Ovary (tissue), 7 donors: ENCODE measurements at regions not wholly inside any gene's neighbourhood (a gene's known extent, or its start where the extent isn't known, plus 50 kb on each side); places are given as distances from the start of the nearest gene placed in this dataset.
"Not testable (repeated sequence)": the region's sequence is repeated elsewhere in the genome, so short reads cannot be mapped to it uniquely, and the experiment has no call there.

Experiments used
- DNase-seq, 5 donors: peaks; one replicate each; pipeline ENCODE4 v3.0.0-alpha.2; 2019 to 2020
- H3K27ac ChIP-seq, 2 donors: fragments of 200-600 bp; one replicate each; pipeline versions ENCODE4 v1.5.1 to v1.8.0; 2019 to 2022
- H3K27me3 ChIP-seq: fragments of 200-600 bp; one replicate; pipeline ENCODE4 v1.8.0; 2022
- H3K36me3 ChIP-seq: fragments of 200-600 bp; sonication (generic); one replicate; pipeline ENCODE4 v1.5.1; 2019
- H3K4me1 ChIP-seq: one replicate; pipeline ENCODE4 v1.8.1; 2013; ENCODE audit warnings: mild to moderate bottlenecking, moderate library complexity; ENCODE audit not compliant: insufficient read depth
- H3K4me3 ChIP-seq: fragments of 200-600 bp; sonication (generic); one replicate; pipeline ENCODE4 v1.5.1; 2017
- H3K9me3 ChIP-seq, 2 donors: fragments of 200-600 bp in 1 of 2; sonication (generic) in 1 of 2; one replicate each; pipeline versions ENCODE4 v1.5.1 to v1.8.1; 2013 to 2019; ENCODE audit warnings: mild to moderate bottlenecking in 1 of 2, moderate library complexity in 1 of 2
- CTCF ChIP-seq, 3 donors: fragments of 450-650 bp in 2 of 3; fragments of 200-600 bp in 1 of 3; IDR thresholded peaks; one replicate each; pipeline versions ENCODE4 v1.5.1 to v1.8.0; 2016 to 2022; ENCODE audit warnings: antibody characterized with exemption in 3 of 3, mild to moderate bottlenecking in 1 of 3
- EP300 ChIP-seq: sonication (generic); formaldehyde crosslinking; IDR thresholded peaks from one replicate; pipeline ENCODE4 v1.6.1; 2017; ENCODE audit warnings: antibody characterized with exemption
- POLR2A ChIP-seq: fragments of 450-650 bp; IDR thresholded peaks from one replicate; pipeline ENCODE4 v1.6.1; 2017; ENCODE audit warnings: antibody characterized with exemption, mild to moderate bottlenecking, moderate library complexity
- WGBS, 3 donors: extraction: QIAGEN DNeasy Blood & Tissue Kit in 1 of 3; methylation state at CpG; one replicate each; pipeline versions ENCODE4 v1.1.5 to v1.1.7; 2013 to 2017; 5-methylcytosine and 5-hydroxymethylcytosine counted together
- intact Hi-C, 4 donors: fragments of 100-400 bp; cut with DNase I; formaldehyde crosslinking; loops; one replicate each; pipeline versions ENCODE4 v1.11.0 to v1.15.1; 2022 to 2023
- donor health status: DM: no; HTN: no; CAD: no; lungs with moderate emphysema.
- donor health status: DM: no; HTN: no; CAD: no.
- donor health status: Bipolar disorder and iron deficiency.
- donor health status: DM: no; HTN: no; CAD: no.
- donor health status: DM: yes; HTN: yes; CAD: no.

- WGBS, 3 donors, result 65 to 82% (median 72%) methylated on average over 3 of the region's 3 CpGs
- Histone ChIP-seq H3K27me3 (no peaks in the 10 kb centered on the region), H3K4me3 (no peak overlapping the region), H3K4me1 (no peaks in the 10 kb centered on the region), H3K36me3 (no peaks in the 10 kb centered on the region), H3K9me3 (no peaks in the 10 kb centered on the region), H3K27ac (no peak overlapping the region)
- TF ChIP-seq EP300 (no peak), POLR2A (no peak), CTCF (IDR thresholded peaks at IDR 0.05) (no peak)
- intact Hi-C loops, result no loop called here
- DNase-seq, result no peak
Observed at GRCh38 chr5:105088102-105088501, 1525.5 kb upstream of the NUDT12 start.

- Histone ChIP-seq H3K36me3 (no peaks in the 10 kb centered on the region), H3K4me3 (no peak overlapping the region), H3K27me3 (no peaks in the 10 kb centered on the region), H3K9me3 (no peaks in the 10 kb centered on the region), H3K4me1 (no peaks in the 10 kb centered on the region), H3K27ac (no peak overlapping the region)
- 97 to 100% (median 100%) methylated on average over 1 of the region's 1 CpG for WGBS, 3 donors
- TF ChIP-seq EP300 (no peak), POLR2A (no peak), CTCF (IDR thresholded peaks at IDR 0.05) (no peak)
- DNase-seq, result no peak
- intact Hi-C loops, result no loop called here
Observed at GRCh38 chr5:105057893-105058292, 1495.3 kb upstream of the NUDT12 start.

GRCh38 chr5:105057001-105057436, 1494.4 kb upstream of the NUDT12 start:
- H3K27me3 ChIP-seq, result no peaks in the 10 kb centered on the region
- intact Hi-C loops, result no loop called here
- DNase-seq, result no peak
- WGBS, 3 donors, result 94 to 100% (median 96%) methylated on average over 3 of the region's 3 CpGs
- TF ChIP-seq POLR2A (no peak), EP300 (no peak), CTCF (IDR thresholded peaks at IDR 0.05) (no peak)
- H3K27ac ChIP-seq, result no peak overlapping the region
- H3K9me3 ChIP-seq, result no peaks in the 10 kb centered on the region
- no peaks in the 10 kb centered on the region for H3K4me1 ChIP-seq
- no peak overlapping the region for H3K4me3 ChIP-seq
- no peaks in the 10 kb centered on the region for H3K36me3 ChIP-seq

- no peak for DNase-seq
- no peaks in the 10 kb centered on the region for H3K36me3 ChIP-seq
- no peak for TF ChIP-seq POLR2A
- TF ChIP-seq EP300, result no peak
- no peak for TF ChIP-seq CTCF (IDR thresholded peaks at IDR 0.05)
- H3K4me3 ChIP-seq, result no peak overlapping the region
- no peaks in the 10 kb centered on the region for H3K4me1 ChIP-seq
- no peaks in the 10 kb centered on the region for H3K9me3 ChIP-seq
- intact Hi-C loops, result no loop called here
- no peak overlapping the region for H3K27ac ChIP-seq
- 34 to 40% (median 35%) methylated on average over 2 of the region's 2 CpGs for WGBS, 3 donors
- H3K27me3 ChIP-seq, result no peaks in the 10 kb centered on the region
Observed at GRCh38 chr5:105054406-105054805, 1491.8 kb upstream of the NUDT12 start.

- Histone ChIP-seq H3K36me3 (no peaks in the 10 kb centered on the region), H3K27ac (no peak overlapping the region), H3K4me3 (no peak overlapping the region), H3K27me3 (no peaks in the 10 kb centered on the region), H3K9me3 (no peaks in the 10 kb centered on the region), H3K4me1 (no peaks in the 10 kb centered on the region)
- TF ChIP-seq CTCF (IDR thresholded peaks at IDR 0.05) (no peak), POLR2A (no peak), EP300 (no peak)
- intact Hi-C loops, result no loop called here
- WGBS, 3 donors, result 93% methylated on average over 2 of the region's 2 CpGs
- no peak for DNase-seq
Observed at GRCh38 chr5:105042623-105043022, 1480.0 kb upstream of the NUDT12 start.

- 88 to 95% (median 93%) methylated on average over 3 of the region's 3 CpGs for WGBS, 3 donors
- H3K27me3 ChIP-seq, H3K4me3 ChIP-seq, DNase-seq, H3K9me3 ChIP-seq, H3K27ac ChIP-seq, H3K4me1 ChIP-seq, intact Hi-C loops, H3K36me3 ChIP-seq: not testable (repeated sequence)
Observed at GRCh38 chr5:105036814-105037213, 1474.2 kb upstream of the NUDT12 start.
